Smooth muscle cell (in vitro differentiated cells): ENCODE measurements at regions not wholly inside any gene's neighbourhood (a gene's known extent, or its start where the extent isn't known, plus 50 kb on each side); places are given as distances from the start of the nearest gene placed in this dataset.
"Not testable (repeated sequence)": the region's sequence is repeated elsewhere in the genome, so short reads cannot be mapped to it uniquely, and the experiment has no call there.

Source experiments
- DNase-seq: peaks from one replicate; lab custom pipeline; 2025; ENCODE audit not compliant: unreplicated experiment; lab: John Stamatoyannopoulos, UW
- H2AFZ ChIP-seq: fragments of 200-600 bp; sonication (generic); 2 replicates; pipeline ENCODE4 v1.6.0; 2016; ENCODE audit warnings: antibody characterized with exemption, low read depth, mild to moderate bottlenecking
- H3F3A ChIP-seq: fragments of 200-600 bp; sonication (generic); 2 replicates; pipeline ENCODE4 v1.6.0; 2017; ENCODE audit warnings: antibody characterized with exemption, low read depth
- H3K27ac ChIP-seq: fragments of 200-600 bp; sonication (generic); 2 replicates; pipeline ENCODE4 v1.5.1; 2016; ENCODE audit warnings: low read depth, mild to moderate bottlenecking
- H3K27me3 ChIP-seq: fragments of 200-600 bp; sonication (generic); 2 replicates; pipeline ENCODE4 v1.6.1; 2016; ENCODE audit warnings: low read depth, mild to moderate bottlenecking
- H3K36me3 ChIP-seq: fragments of 200-600 bp; sonication (generic); 2 replicates; pipeline ENCODE4 v1.5.1; 2016; ENCODE audit warnings: low read depth
- H3K4me1 ChIP-seq: fragments of 200-600 bp; sonication (generic); 2 replicates; pipeline ENCODE4 v1.5.1; 2016; ENCODE audit warnings: low read depth
- H3K4me2 ChIP-seq: fragments of 200-600 bp; sonication (generic); 2 replicates; pipeline ENCODE4 v1.6.0; 2016; ENCODE audit warnings: mild to moderate bottlenecking
- H3K4me3 ChIP-seq: fragments of 200-600 bp; sonication (generic); 2 replicates; pipeline ENCODE4 v1.5.1; 2016; ENCODE audit warnings: mild to moderate bottlenecking
- H3K79me2 ChIP-seq: fragments of 200-600 bp; sonication (generic); 2 replicates; pipeline ENCODE4 v1.6.0; 2016; ENCODE audit warnings: low read depth, mild to moderate bottlenecking
- H3K9ac ChIP-seq: fragments of 200-600 bp; sonication (generic); 2 replicates; pipeline ENCODE4 v1.6.0; 2016; ENCODE audit warnings: low read depth
- H3K9me3 ChIP-seq: fragments of 200-600 bp; sonication (generic); replicated peaks from 2 replicates; pipeline ENCODE4 v1.5.1; 2016; ENCODE audit warnings: low read depth
- H4K20me1 ChIP-seq: fragments of 200-600 bp; sonication (generic); 2 replicates; pipeline ENCODE4 v1.6.0; 2016; ENCODE audit warnings: low read depth
- CTCF ChIP-seq: fragments of 200-600 bp; sonication (generic); IDR thresholded peaks from 2 replicates; pipeline ENCODE4 v1.5.1; 2017; ENCODE audit warnings: borderline replicate concordance, mild to moderate bottlenecking, antibody characterized with exemption; ENCODE audit not compliant: insufficient read depth, poor library complexity, severe bottlenecking
- WGBS: methylation state at CpG from one replicate; pipeline ENCODE4 v1.1.7; 2016; ENCODE audit warnings: low lambda C conversion rate; 5-methylcytosine and 5-hydroxymethylcytosine counted together

- no peak overlapping the region for H3K27ac ChIP-seq
- no peaks in the 10 kb centered on the region for H3K9me3 ChIP-seq
- H3K4me3 ChIP-seq, result no peak overlapping the region
- H4K20me1 ChIP-seq, result no peaks in the 10 kb centered on the region
- H3K9ac ChIP-seq, result no peak overlapping the region
- no peak for DNase-seq
- no peak overlapping the region for H3K4me2 ChIP-seq
- H3K79me2 ChIP-seq, result no peaks in the 10 kb centered on the region
- H3K4me1 ChIP-seq, result no peaks in the 10 kb centered on the region
- no peaks in the 10 kb centered on the region for H3K36me3 ChIP-seq
- no peak for TF ChIP-seq CTCF
- no peaks in the 10 kb centered on the region for H3F3A ChIP-seq
- no peaks in the 10 kb centered on the region for H3K27me3 ChIP-seq
- no peak overlapping the region for H2AFZ ChIP-seq
- WGBS, result 92% methylated on average over 9 of the region's 9 CpGs
These were observed 263.4 kb upstream of the ZNF507 start for GRCh38 chr19:32082028-32082427.

DNA sequence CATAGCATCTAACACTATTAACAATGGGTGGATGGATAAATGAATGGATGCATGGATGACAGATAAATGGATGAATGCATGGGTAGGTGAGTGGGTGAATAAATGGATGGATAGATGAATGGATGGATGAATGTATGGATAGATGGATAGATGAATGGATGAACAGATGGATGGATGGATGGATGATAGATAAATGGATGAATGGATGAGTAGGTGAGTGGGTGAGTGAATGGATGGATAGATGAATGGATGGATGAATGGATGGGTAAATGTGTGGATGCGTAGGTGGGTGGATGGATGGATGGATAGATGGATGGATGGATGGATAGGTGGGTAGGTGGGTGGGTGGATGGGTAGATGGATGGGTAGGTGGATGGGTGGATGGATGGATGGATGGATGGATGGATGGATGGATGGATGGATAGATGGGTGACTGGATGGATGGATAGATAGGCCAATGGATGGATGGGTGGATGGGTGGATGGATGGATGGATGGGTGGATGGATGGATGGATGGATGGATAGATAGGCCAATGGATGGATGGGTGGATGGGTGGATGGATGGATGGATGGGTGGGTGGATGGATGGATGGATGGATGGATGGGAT, 260.6 kb upstream of the ZNF507 start:
- DNase-seq, H3K9ac ChIP-seq, H4K20me1 ChIP-seq, H3K27ac ChIP-seq, H2AFZ ChIP-seq, H3K9me3 ChIP-seq, H3K27me3 ChIP-seq, H3K36me3 ChIP-seq, H3K4me2 ChIP-seq, H3K4me1 ChIP-seq, H3K4me3 ChIP-seq, H3K79me2 ChIP-seq, H3F3A ChIP-seq: not testable (repeated sequence)
- WGBS, result 89% methylated on average over 1 of the region's 1 CpG

- no peaks in the 10 kb centered on the region for H3F3A ChIP-seq
- H3K79me2 ChIP-seq, result no peaks in the 10 kb centered on the region
- no peak overlapping the region for H3K4me2 ChIP-seq
- DNase-seq, result no peak
- H4K20me1 ChIP-seq, result no peaks in the 10 kb centered on the region
- no peaks in the 10 kb centered on the region for H3K4me1 ChIP-seq
- 71% methylated on average over 12 of the region's 12 CpGs for WGBS
- H3K27ac ChIP-seq, result no peak overlapping the region
- H3K9me3 ChIP-seq, result no peaks in the 10 kb centered on the region
- peaks cover 6% of the 10 kb centered on the region for H3K27me3 ChIP-seq
- TF ChIP-seq CTCF, result no peak
- no peak overlapping the region for H2AFZ ChIP-seq
- no peak overlapping the region for H3K9ac ChIP-seq
- no peaks in the 10 kb centered on the region for H3K36me3 ChIP-seq
- no peak overlapping the region for H3K4me3 ChIP-seq
These were observed 254.2 kb upstream of the ZNF507 start for GRCh38 chr19:32091241-32091640.

GRCh38 chr19:32097011-32097410, 248.4 kb upstream of the ZNF507 start:
- peaks cover 9% of the 10 kb centered on the region for H3K4me1 ChIP-seq

More at GRCh38 chr19:32097011-32097410, 248.4 kb upstream of the ZNF507 start:
- H3K9me3 ChIP-seq, result no peaks in the 10 kb centered on the region
- H3F3A ChIP-seq, result no peaks in the 10 kb centered on the region
- no peaks in the 10 kb centered on the region for H3K79me2 ChIP-seq
- H3K27me3 ChIP-seq, result peaks cover 6% of the 10 kb centered on the region
- H3K36me3 ChIP-seq, result no peaks in the 10 kb centered on the region
- no peaks in the 10 kb centered on the region for H4K20me1 ChIP-seq
- 87% methylated on average over 4 of the region's 4 CpGs for WGBS
- no peak overlapping the region for H3K4me3 ChIP-seq
- no peak overlapping the region for H3K9ac ChIP-seq
- no peak for TF ChIP-seq CTCF
- H2AFZ ChIP-seq, result no peak overlapping the region
- no peak overlapping the region for H3K4me2 ChIP-seq
- no peak for DNase-seq
- H3K27ac ChIP-seq, result no peak overlapping the region
